Fibroblast of lung (primary cell): ENCODE measurements at regions not wholly inside any gene's neighbourhood (a gene's known extent, or its start where the extent isn't known, plus 50 kb on each side); places are given as distances from the start of the nearest gene placed in this dataset.
"Not testable (repeated sequence)": the region's sequence is repeated elsewhere in the genome, so short reads cannot be mapped to it uniquely, and the experiment has no call there.

Experiments used
- EZH2 ChIP-seq: IDR thresholded peaks from 2 replicates; pipeline ENCODE4 v1.5.1; 2012; ENCODE audit warnings: low read length, control low read depth, mild to moderate bottlenecking; ENCODE audit errors: missing control alignments
- TF ChIP-seq, protein P1 (sequence below), 2 donors: IDR thresholded peaks in 1 of 2; conservative IDR thresholded peaks in 1 of 2; 1 replicate in 1 of 2; 2 replicates in 1 of 2; pipeline ENCODE4 v1.5.1; 2011 to 2012; ENCODE audit warnings: low read length in 2 of 2, control low read depth in 1 of 2, inconsistent platforms in 1 of 2, low read depth in 1 of 2, mild to moderate bottlenecking in 1 of 2

DNA sequence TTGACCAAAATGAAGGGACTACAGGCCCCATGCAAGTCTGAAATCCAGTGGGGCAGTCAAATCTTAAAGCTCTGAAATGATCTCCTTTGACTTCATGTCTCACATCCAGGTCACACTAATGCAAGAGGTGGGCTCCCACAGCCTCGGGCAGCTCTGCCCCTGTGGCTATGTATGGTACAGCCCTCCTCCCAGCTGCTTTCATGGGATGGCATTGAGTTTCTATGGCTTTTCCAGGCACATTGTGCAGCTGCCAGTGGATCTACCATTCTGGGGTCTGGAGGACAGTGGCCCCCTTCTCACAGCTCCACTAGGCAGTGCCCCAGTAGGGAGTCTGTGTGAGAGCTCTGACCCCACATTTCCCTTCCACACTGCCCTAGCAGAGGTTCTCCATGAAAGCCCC, 107.0 kb upstream of the FRMD1 start:
- TF ChIP-seq EZH2: not testable (repeated sequence)
- TF ChIP-seq, protein P1, sequence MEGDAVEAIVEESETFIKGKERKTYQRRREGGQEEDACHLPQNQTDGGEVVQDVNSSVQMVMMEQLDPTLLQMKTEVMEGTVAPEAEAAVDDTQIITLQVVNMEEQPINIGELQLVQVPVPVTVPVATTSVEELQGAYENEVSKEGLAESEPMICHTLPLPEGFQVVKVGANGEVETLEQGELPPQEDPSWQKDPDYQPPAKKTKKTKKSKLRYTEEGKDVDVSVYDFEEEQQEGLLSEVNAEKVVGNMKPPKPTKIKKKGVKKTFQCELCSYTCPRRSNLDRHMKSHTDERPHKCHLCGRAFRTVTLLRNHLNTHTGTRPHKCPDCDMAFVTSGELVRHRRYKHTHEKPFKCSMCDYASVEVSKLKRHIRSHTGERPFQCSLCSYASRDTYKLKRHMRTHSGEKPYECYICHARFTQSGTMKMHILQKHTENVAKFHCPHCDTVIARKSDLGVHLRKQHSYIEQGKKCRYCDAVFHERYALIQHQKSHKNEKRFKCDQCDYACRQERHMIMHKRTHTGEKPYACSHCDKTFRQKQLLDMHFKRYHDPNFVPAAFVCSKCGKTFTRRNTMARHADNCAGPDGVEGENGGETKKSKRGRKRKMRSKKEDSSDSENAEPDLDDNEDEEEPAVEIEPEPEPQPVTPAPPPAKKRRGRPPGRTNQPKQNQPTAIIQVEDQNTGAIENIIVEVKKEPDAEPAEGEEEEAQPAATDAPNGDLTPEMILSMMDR (conservative IDR thresholded peaks at IDR 0.05 in 1 of 2, IDR thresholded peaks at IDR 0.05 in 1 of 2; ENCODE audit: low read depth in 1 of 2, low read length in 2 of 2): not testable (repeated sequence)
